ENCODE measurements at regions not wholly inside any gene's neighbourhood (a gene's known extent, or its start where the extent isn't known, plus 50 kb on each side); places are given as distances from the start of the nearest gene placed in this dataset.
A peak's percentile ranks its signal among the peaks of the same experiment; 100 is the strongest.
"Not testable (repeated sequence)": the region's sequence is repeated elsewhere in the genome, so short reads cannot be mapped to it uniquely, and the experiment has no call there.

DNA sequence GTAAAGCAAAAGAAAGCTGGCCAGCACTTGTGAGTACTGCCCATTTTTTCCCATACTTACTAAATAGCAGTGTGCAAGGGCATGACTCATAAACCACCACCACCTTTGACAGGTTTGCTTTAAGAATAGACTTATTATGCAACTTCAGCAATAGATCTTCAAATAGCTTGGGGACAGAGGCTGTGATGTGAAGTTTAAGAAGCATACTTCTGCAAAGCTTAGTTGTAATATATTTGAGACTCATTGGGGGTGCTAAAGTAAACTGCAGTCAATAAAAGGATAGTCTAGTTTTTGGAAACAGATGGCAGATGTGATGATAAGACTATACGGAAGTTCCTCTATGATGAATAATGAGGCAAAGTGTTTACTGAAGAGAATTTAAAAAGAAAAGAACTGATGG is 210.0 kb downstream of the PLA2G4A start:
- no peak for ATAC-seq
- Mint-ChIP-seq H3K4me1 (ENCODE audit: low read depth) (no peaks in the 10 kb centered on the region), H3K36me3 (ENCODE audit: low read depth) (no peaks in the 10 kb centered on the region), H3K4me3 (no peak overlapping the region), H3K27ac (no peak overlapping the region), H3K9me3 (ENCODE audit: insufficient read depth) (peaks cover 5% of the 10 kb centered on the region), H3K27me3 (ENCODE audit: low read depth) (no peaks in the 10 kb centered on the region)
- ChIA-PET POLR2A (no interaction called here), CTCF (interaction anchor here (1.6 kb wide), 2 partner anchors 12 to 23 kb away, joined by 3 read pairs; no protein-coding TSS in a partner anchor)
- no peak for DNase-seq

DNA sequence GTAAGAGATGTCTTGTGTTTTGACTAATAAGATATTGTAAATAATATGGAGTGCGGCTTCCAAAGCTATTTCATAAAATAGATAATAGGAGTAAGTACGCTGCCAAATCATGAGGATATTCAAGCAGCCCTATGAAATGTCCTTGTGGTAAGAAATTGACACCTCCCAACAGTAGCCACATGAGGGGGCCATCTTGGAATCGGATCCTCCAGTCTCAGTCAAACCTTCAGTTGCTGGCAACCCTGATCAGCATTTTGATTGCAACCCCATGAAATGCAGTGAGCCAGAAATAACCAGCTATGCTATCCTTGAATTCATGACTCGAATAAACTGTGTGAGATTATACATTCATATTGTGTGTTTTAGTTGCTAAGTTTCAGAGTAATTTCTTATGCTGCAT is 212.4 kb downstream of the PLA2G4A start:
- DNase-seq (no peak), ATAC-seq (no peak)
- Mint-ChIP-seq H3K27me3 (ENCODE audit: low read depth) (no peaks in the 10 kb centered on the region), H3K9me3 (ENCODE audit: insufficient read depth) (peaks cover 5% of the 10 kb centered on the region), H3K27ac (no peak overlapping the region), H3K4me1 (ENCODE audit: low read depth) (no peaks in the 10 kb centered on the region), H3K4me3 (no peak overlapping the region), H3K36me3 (ENCODE audit: low read depth) (no peaks in the 10 kb centered on the region)
- POLR2A ChIA-PET: no interaction called here
- CTCF ChIA-PET: no interaction called here

DNA sequence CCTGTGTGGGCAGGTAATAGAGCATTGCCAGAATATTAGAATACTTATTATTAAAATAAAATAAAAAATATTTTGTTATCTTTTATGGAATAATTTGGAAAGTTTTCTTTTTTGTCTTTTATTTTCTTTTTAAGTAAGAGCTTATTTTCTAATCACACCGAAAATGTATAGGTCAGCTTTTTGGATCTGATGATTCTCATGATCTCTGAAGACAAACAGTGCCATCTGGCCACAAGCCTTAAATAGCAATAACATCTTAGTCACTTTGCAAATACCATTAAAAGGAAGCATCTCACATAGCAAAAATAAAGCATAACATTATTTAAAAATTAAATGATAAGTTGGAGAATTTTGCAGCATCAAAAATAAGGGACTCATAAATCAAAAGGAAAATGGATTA is 213.8 kb downstream of the PLA2G4A start:
- H3K4me3 Mint-ChIP-seq: no peak overlapping the region
- peaks cover 5% of the 10 kb centered on the region for H3K9me3 Mint-ChIP-seq (ENCODE audit: insufficient read depth)
- ATAC-seq: no peak
- DNase-seq: no peak
- no peak overlapping the region for H3K27ac Mint-ChIP-seq
- H3K36me3 Mint-ChIP-seq (ENCODE audit: low read depth): no peaks in the 10 kb centered on the region
- H3K27me3 Mint-ChIP-seq (ENCODE audit: low read depth): no peaks in the 10 kb centered on the region
- H3K4me1 Mint-ChIP-seq (ENCODE audit: low read depth): no peaks in the 10 kb centered on the region
- ChIA-PET CTCF (interaction anchor here (0.6 kb wide), 1 partner anchor 42 kb away, joined by 3 read pairs; no protein-coding TSS in a partner anchor), POLR2A (no interaction called here)

DNA sequence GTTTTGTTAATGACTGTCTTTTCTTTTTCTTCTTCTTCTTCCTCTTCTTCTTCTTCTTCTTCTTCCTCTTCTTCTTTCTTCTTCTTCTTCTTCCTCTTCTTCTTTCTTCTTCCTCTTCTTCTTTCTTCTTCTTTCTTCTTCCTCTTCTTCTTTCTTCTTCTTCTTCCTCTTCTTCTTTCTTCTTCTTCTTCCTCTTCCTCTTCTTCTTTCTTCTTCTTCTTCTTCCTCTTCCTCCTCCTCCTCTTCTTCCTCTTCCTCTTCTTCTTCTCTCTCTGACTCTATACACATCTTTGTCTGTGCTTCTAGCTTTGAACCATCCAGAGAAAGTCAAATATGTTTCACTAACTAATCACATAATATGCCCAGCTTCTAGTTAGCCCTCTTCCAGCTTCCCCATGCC is 214.7 kb downstream of the PLA2G4A start:
- CTCF ChIA-PET; H3K4me1 Mint-ChIP-seq (ENCODE audit: low read depth); DNase-seq; H3K36me3 Mint-ChIP-seq (ENCODE audit: low read depth); H3K27me3 Mint-ChIP-seq (ENCODE audit: low read depth); H3K27ac Mint-ChIP-seq; H3K4me3 Mint-ChIP-seq; POLR2A ChIA-PET; H3K9me3 Mint-ChIP-seq (ENCODE audit: insufficient read depth); ATAC-seq: not testable (repeated sequence)

DNA sequence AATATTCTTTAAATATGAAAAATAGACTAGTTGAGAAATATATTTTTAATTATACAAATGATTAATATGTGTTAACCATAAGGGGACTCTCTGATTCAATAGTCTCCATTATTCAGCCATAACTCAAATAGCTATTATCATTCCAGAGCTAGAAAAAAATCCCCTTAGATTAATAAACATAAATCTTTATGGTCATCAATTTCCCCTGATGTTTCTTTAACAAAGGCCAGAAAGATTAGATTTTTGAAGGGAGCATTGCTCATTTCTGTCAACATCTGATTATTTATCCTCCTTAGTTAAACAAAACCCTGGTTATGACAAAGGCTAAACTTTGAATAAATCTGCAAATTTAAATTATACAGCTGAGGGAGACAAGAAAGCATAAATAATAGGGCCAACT is 215.7 kb downstream of the PLA2G4A start:
- ChIA-PET CTCF (no interaction called here), POLR2A (no interaction called here)
- Mint-ChIP-seq H3K9me3 (ENCODE audit: insufficient read depth) (no peaks in the 10 kb centered on the region), H3K4me1 (ENCODE audit: low read depth) (no peaks in the 10 kb centered on the region), H3K27me3 (ENCODE audit: low read depth) (no peaks in the 10 kb centered on the region), H3K27ac (no peak overlapping the region), H3K4me3 (no peak overlapping the region), H3K36me3 (ENCODE audit: low read depth) (no peaks in the 10 kb centered on the region)
- ATAC-seq: no peak
- DNase-seq: no peak

DNA sequence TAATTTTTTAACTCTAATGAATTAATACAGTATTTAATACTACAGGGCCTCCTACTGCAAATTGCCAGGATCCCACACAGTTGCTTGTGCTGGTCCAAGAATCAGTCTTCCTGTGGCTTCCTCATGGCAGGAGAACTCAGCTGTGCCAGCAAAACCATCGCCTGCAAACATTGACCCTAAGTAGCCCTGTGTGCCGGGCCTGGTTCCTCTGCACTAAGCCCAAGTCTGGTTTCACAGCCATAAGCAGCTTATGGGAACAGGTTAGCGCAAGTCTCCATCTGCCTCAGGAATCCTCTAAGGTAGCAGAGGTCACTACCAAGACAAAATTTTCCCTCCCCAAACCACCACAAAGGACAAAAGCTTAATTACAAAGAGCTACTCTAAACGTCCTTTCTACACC is 216.6 kb downstream of the PLA2G4A start:
- CTCF ChIA-PET: no interaction called here
- ATAC-seq (no peak), DNase-seq (no peak)
- Mint-ChIP-seq H3K36me3 (ENCODE audit: low read depth) (no peaks in the 10 kb centered on the region), H3K4me3 (no peak overlapping the region), H3K27ac (no peak overlapping the region), H3K27me3 (ENCODE audit: low read depth) (no peaks in the 10 kb centered on the region), H3K9me3 (ENCODE audit: insufficient read depth) (no peaks in the 10 kb centered on the region), H3K4me1 (ENCODE audit: low read depth) (no peaks in the 10 kb centered on the region)
- POLR2A ChIA-PET: no interaction called here

DNA sequence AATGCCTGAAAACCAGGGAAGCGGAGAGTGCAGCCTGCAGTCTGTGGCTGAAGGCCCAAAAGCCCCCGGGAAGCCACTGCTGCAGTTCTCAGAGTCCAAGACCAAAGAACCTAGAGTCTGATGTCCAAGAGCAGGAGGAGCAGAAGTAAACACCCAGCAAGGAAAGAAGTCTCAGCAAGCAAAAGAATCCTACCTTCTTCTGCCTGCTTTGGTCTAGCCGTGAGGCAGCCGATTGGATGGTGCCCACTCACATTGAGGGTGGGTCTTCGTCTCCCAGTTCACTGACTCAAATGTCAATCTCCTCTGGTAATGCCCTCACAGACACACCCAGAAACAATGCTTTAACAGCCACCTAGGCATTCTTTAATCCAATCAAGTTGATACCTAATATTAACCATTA is 217.5 kb downstream of the PLA2G4A start:
- Mint-ChIP-seq H3K9me3 (ENCODE audit: insufficient read depth) (no peaks in the 10 kb centered on the region), H3K27me3 (ENCODE audit: low read depth) (no peaks in the 10 kb centered on the region), H3K4me1 (ENCODE audit: low read depth) (no peaks in the 10 kb centered on the region), H3K27ac (no peak overlapping the region), H3K4me3 (no peak overlapping the region), H3K36me3 (ENCODE audit: low read depth) (no peaks in the 10 kb centered on the region)
- CTCF ChIA-PET: no interaction called here
- POLR2A ChIA-PET: no interaction called here
- no peak for DNase-seq
- ATAC-seq: no peak

DNA sequence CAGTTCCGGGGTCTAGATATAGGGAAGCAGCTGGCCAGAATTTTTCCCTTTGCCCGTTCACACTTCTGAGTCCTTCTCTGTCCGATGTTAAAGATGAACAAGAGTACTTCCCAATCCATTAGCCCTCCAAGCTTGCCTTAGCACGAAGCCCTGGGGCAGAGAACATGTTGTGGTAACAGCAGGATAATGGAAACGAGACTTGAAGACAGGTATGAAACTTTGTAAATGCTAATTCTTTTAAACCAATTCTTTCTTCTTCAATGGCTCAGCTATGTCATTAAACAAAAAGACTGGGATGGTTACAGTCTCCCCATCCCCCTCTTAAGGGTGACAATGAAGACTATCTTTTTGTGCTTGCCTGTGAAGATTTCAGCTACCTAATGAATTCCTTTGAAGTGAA is 218.5 kb downstream of the PLA2G4A start:
- Mint-ChIP-seq H3K27ac (no peak overlapping the region), H3K4me3 (no peak overlapping the region), H3K36me3 (ENCODE audit: low read depth) (no peaks in the 10 kb centered on the region), H3K9me3 (ENCODE audit: insufficient read depth) (no peaks in the 10 kb centered on the region), H3K27me3 (ENCODE audit: low read depth) (no peaks in the 10 kb centered on the region), H3K4me1 (ENCODE audit: low read depth) (no peaks in the 10 kb centered on the region)
- ATAC-seq: no peak
- CTCF ChIA-PET: interaction anchor here (0.6 kb wide), 1 partner anchor 1620 kb away, joined by 3 read pairs; no protein-coding TSS in a partner anchor
- POLR2A ChIA-PET: no interaction called here
- DNase-seq: no peak

DNA sequence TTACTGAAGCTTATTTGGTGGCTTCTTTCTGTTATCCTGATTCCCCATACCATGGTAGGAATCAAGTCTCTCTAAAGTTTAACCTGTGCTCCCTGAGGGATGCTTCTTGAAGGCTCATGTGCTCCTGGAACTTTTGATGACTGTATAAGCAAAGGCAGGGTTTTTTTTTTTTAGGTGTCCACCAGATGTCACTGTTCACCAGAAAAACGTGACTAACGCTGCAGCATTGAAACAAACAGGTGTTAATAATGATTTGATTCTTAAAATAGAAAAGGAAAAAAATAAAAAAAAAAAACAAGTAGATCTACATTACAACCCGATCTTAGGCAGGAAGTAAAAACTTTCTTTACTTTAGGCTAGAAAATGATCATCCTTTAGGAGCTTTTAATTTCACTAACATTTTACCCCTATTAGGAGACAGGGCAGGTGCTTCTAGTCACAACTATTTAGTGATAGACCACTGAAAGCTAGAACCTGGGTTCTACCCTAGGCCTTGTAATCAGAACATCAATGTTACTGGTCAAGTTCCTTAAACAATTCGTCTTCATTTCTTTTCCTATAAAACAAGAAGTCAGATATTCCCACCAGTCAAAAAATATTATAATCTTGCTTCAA is 223.0 kb downstream of the PLA2G4A start:
- DNase-seq: peak; percentile 33
- H3K4me3 Mint-ChIP-seq: no peak overlapping the region
- H3K27ac Mint-ChIP-seq: no peak overlapping the region

DNA sequence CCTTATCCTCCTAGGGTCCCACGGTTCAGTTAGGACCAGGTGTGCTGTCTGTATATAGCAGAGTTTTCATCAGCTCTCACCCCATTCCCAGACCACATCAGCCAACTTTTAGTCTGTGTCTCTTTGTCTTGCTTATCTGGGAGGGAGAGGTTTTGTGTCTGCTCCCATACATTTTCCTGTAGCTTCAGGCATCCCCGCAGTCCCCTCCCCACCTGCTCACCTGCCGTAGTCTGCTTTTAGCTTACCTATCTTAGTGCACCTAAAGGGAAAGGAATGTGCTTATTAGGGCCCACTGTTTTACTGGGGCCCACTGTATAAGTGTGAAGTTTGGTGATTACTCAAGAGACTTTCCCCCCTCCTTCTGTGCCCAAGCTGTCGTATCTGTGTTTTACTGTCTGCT is 225.1 kb downstream of the PLA2G4A start:
- no peaks in the 10 kb centered on the region for H3K4me1 Mint-ChIP-seq (ENCODE audit: low read depth)
- H3K4me3 Mint-ChIP-seq: no peak overlapping the region
- POLR2A ChIA-PET: no interaction called here
- H3K36me3 Mint-ChIP-seq (ENCODE audit: low read depth): no peaks in the 10 kb centered on the region
- no peak for ATAC-seq
- no peaks in the 10 kb centered on the region for H3K27me3 Mint-ChIP-seq (ENCODE audit: low read depth)
- H3K27ac Mint-ChIP-seq: no peak overlapping the region
- no peaks in the 10 kb centered on the region for H3K9me3 Mint-ChIP-seq (ENCODE audit: insufficient read depth)
- CTCF ChIA-PET: no interaction called here
- DNase-seq: no peak

More for the DNA sequence above, 223.0 kb downstream of the PLA2G4A start:
- ChIA-PET CTCF (interaction anchor here (0.6 kb wide), 1 partner anchor 13 kb away, joined by 3 read pairs; no protein-coding TSS in a partner anchor), POLR2A (no interaction called here)
- no peaks in the 10 kb centered on the region for H3K4me1 Mint-ChIP-seq (ENCODE audit: low read depth)
- no peak for ATAC-seq
- H3K36me3 Mint-ChIP-seq (ENCODE audit: low read depth): no peaks in the 10 kb centered on the region
- H3K27me3 Mint-ChIP-seq (ENCODE audit: low read depth): no peaks in the 10 kb centered on the region
- no peaks in the 10 kb centered on the region for H3K9me3 Mint-ChIP-seq (ENCODE audit: insufficient read depth)

DNA sequence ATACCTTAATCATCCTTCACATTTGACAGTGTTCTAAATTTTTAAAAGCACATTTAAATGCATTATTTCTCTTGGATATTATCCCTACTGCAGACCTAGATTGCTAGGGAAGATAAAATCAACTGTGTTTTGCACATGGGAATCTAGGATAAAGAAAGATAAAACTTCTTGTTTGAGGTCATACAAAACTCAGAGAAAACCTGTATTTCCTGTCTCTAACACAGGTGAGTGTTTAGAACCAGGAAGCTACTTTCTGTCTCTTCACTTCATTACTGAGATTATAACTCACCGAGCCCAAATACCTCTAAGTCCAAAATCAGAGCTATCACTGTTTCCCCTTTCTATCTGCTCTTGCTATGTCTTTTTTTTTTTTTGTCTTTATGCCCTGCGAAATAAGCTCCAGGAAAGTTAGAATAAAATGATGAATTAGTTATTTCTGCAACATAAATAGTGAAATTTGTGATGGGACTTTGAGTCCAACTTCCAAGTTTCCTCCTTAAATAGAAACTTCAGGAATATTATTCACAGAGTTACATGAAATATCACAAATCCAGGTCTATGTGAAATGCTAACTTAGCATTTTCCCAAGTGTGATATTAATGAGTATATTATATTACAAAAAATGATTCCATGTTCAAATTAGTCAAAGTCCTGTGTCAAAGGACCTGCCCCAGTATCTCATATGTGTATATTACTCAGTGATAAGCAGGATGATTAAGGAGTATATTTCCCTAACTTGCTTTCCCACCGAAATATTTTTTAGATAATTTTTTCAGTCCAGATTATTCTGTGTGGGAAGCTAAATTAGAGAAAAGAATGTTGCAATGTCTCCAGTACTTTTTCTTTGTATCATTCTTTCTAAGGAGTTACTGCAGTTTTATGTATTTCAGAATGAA is 226.4 kb downstream of the PLA2G4A start:
- no peaks in the 10 kb centered on the region for H3K9me3 Mint-ChIP-seq (ENCODE audit: insufficient read depth)
- ATAC-seq (no peak), DNase-seq (no peak)
- ChIA-PET CTCF (no interaction called here), POLR2A (no interaction called here)
- no peak overlapping the region for H3K27ac Mint-ChIP-seq
- H3K36me3 Mint-ChIP-seq (ENCODE audit: low read depth): no peaks in the 10 kb centered on the region
- no peaks in the 10 kb centered on the region for H3K4me1 Mint-ChIP-seq (ENCODE audit: low read depth)
- H3K27me3 Mint-ChIP-seq (ENCODE audit: low read depth): no peaks in the 10 kb centered on the region
- H3K4me3 Mint-ChIP-seq: no peak overlapping the region

DNA sequence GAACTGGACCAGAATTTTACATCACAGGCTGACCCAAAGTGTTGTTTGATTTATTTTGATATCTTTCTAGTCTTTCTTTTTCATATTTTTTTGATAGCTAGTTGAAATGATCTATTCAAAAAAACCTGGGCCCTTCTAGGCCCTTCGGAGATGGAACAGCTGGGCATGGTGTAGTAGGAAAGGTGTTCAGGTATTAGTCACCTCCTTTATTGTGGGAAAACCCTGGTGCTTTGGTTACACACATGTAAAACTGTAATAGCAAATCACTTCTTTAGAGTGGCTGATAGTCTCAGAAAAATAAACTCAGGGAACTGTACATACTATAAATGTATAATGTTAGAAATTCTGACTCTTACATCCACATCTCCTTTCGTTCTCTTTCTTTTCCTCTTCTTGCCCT is 234.5 kb downstream of the PLA2G4A start:
- Mint-ChIP-seq H3K4me3 (no peak overlapping the region), H3K27ac (no peak overlapping the region), H3K9me3 (ENCODE audit: insufficient read depth) (no peaks in the 10 kb centered on the region), H3K4me1 (ENCODE audit: low read depth) (no peaks in the 10 kb centered on the region), H3K27me3 (ENCODE audit: low read depth) (no peaks in the 10 kb centered on the region), H3K36me3 (ENCODE audit: low read depth) (no peaks in the 10 kb centered on the region)
- CTCF ChIA-PET: no interaction called here
- DNase-seq (no peak), ATAC-seq (no peak)
- POLR2A ChIA-PET: no interaction called here
